ENCODE measurements at regions not wholly inside any gene's neighbourhood (a gene's known extent, or its start where the extent isn't known, plus 50 kb on each side); places are given as distances from the start of the nearest gene placed in this dataset.

DNA sequence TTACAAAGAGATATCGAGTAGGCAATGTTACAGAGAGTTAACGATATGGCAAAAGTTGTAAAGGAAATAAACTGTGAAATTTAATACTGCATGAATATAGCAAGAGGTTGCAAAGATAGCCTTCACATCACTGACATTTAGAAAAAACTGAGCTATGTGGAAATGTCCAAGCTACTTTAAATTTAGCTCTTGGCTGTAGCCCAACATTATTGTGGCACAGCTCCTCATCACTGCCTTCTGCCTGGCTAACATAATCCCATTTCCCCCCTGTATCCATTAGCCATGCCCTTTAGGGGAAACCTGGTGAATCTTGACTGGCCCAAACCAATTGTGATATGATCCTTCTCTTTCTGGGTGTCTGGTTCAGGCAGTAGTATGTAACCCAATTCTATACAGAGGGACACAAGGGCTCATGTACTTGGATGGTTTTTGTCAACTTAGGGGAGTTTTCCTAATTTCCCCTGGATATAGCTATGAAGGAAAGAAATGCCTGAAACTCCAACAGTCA, 115.4 kb downstream of the PFDN4 start:
- no peak for ATAC-seq (ENCODE audit: insufficient read depth, low read depth)
- H3K27ac ChIP-seq (ENCODE audit: low read length): no peak overlapping the region
- H2AFZ ChIP-seq (ENCODE audit: low read depth, low read length): no peak overlapping the region
- no peak for DNase-seq
- H4K20me1 ChIP-seq (ENCODE audit: insufficient read depth, low read length): no peaks in the 10 kb centered on the region
- H3K9me3 ChIP-seq (ENCODE audit: insufficient read depth, low read length, severe bottlenecking): no peaks in the 10 kb centered on the region
- no peak overlapping the region for H3K4me2 ChIP-seq (ENCODE audit: insufficient read depth, low read length)
- TF ChIP-seq EZH2 (IDR thresholded peaks at IDR 0.05; ENCODE audit: borderline replicate concordance, low read depth, low read length, severe bottlenecking): no peak
- TF ChIP-seq, protein P1, sequence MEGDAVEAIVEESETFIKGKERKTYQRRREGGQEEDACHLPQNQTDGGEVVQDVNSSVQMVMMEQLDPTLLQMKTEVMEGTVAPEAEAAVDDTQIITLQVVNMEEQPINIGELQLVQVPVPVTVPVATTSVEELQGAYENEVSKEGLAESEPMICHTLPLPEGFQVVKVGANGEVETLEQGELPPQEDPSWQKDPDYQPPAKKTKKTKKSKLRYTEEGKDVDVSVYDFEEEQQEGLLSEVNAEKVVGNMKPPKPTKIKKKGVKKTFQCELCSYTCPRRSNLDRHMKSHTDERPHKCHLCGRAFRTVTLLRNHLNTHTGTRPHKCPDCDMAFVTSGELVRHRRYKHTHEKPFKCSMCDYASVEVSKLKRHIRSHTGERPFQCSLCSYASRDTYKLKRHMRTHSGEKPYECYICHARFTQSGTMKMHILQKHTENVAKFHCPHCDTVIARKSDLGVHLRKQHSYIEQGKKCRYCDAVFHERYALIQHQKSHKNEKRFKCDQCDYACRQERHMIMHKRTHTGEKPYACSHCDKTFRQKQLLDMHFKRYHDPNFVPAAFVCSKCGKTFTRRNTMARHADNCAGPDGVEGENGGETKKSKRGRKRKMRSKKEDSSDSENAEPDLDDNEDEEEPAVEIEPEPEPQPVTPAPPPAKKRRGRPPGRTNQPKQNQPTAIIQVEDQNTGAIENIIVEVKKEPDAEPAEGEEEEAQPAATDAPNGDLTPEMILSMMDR (IDR thresholded peaks at IDR 0.05; ENCODE audit: borderline replicate concordance, extremely low read depth, low read length, poor library complexity, severe bottlenecking): no peak
- no peaks in the 10 kb centered on the region for H3K36me3 ChIP-seq (ENCODE audit: insufficient read depth, low read length)
- no peaks in the 10 kb centered on the region for H3K4me1 ChIP-seq (ENCODE audit: insufficient read depth, low read length)
- H3K4me3 ChIP-seq (ENCODE audit: low read depth in 1 of 2, low read length in 2 of 2): no peak overlapping the region
- no peaks in the 10 kb centered on the region for H3K79me2 ChIP-seq (ENCODE audit: insufficient read depth, low read length)
- no peak overlapping the region for H3K9ac ChIP-seq (ENCODE audit: low read depth, low read length)
- H3K27me3 ChIP-seq (ENCODE audit: insufficient read depth, low read length, poor library complexity): peaks cover 18% of the 10 kb centered on the region

DNA sequence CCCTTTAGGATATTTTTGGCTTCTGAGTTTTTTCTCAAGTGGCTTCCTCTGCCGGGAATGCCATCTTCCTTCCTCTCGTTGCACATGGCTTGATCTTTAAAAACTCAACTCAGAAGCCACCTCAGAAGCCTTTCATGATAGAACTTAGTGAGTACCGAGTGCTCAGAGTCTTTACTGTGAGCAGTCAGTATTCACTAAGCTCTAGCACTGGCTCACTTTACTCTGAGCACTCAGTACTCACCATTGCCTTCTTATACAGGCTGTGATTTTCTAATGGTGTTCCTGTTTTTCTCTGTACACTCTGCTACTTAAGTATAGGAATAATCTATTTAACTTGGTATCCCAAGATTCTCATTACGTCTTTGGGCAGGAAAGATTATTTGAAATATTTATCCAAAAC, 116.2 kb downstream of the PFDN4 start:
- H3K4me1 ChIP-seq (ENCODE audit: insufficient read depth, low read length): no peaks in the 10 kb centered on the region
- TF ChIP-seq, protein P1 (IDR thresholded peaks at IDR 0.05; ENCODE audit: borderline replicate concordance, extremely low read depth, low read length, poor library complexity, severe bottlenecking): no peak
- no peak for TF ChIP-seq EZH2 (IDR thresholded peaks at IDR 0.05; ENCODE audit: borderline replicate concordance, low read depth, low read length, severe bottlenecking)

DNA sequence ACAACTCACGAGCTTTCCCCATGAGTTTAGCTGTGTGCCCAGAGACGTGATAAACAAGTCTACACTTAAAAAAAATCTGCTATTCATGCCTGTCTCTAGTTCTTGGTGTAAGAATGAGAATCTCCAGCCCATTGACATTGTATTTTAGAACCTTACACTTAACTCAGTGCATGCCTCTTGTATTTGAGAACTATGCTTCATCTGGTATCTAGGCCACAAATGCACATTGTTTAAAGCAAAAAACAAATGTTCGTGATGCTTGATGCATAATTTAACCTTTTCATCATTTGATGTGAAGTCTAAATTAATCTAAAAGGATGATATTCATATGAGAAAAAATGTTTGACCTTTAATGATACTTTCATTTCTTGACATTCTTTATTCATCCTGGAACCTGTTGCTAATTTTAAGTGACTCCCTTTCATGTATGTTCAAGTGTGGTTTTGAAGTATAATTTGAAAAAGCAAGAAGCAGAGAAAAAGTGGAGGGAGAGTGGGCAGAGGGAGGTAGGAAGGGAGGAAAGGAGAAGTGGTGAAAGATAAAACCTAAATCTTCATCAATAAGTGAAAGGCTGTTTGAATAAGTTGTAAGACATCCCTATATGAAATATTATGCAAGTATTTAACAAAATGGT, 116.9 kb downstream of the PFDN4 start:
- DNase-seq (no peak), ATAC-seq (ENCODE audit: insufficient read depth, low read depth) (no peak)
- no peaks in the 10 kb centered on the region for H3K79me2 ChIP-seq (ENCODE audit: insufficient read depth, low read length)
- no peaks in the 10 kb centered on the region for H3K36me3 ChIP-seq (ENCODE audit: insufficient read depth, low read length)
- no peak overlapping the region for H3K4me2 ChIP-seq (ENCODE audit: insufficient read depth, low read length)
- no peak overlapping the region for H3K4me3 ChIP-seq (ENCODE audit: low read depth in 1 of 2, low read length in 2 of 2)
- no peak overlapping the region for H3K27ac ChIP-seq (ENCODE audit: low read length)
- H3K27me3 ChIP-seq (ENCODE audit: insufficient read depth, low read length, poor library complexity): peaks cover 18% of the 10 kb centered on the region
- H3K9me3 ChIP-seq (ENCODE audit: insufficient read depth, low read length, severe bottlenecking): no peaks in the 10 kb centered on the region
- H3K4me1 ChIP-seq (ENCODE audit: insufficient read depth, low read length): no peaks in the 10 kb centered on the region
- TF ChIP-seq, protein P1 (IDR thresholded peaks at IDR 0.05; ENCODE audit: borderline replicate concordance, extremely low read depth, low read length, poor library complexity, severe bottlenecking): no peak
- no peak for TF ChIP-seq EZH2 (IDR thresholded peaks at IDR 0.05; ENCODE audit: borderline replicate concordance, low read depth, low read length, severe bottlenecking)
- H4K20me1 ChIP-seq (ENCODE audit: insufficient read depth, low read length): no peaks in the 10 kb centered on the region
- H3K9ac ChIP-seq (ENCODE audit: low read depth, low read length): no peak overlapping the region
- no peak overlapping the region for H2AFZ ChIP-seq (ENCODE audit: low read depth, low read length)

More for the DNA sequence above, 116.2 kb downstream of the PFDN4 start:
- no peak overlapping the region for H2AFZ ChIP-seq (ENCODE audit: low read depth, low read length)
- H3K27ac ChIP-seq (ENCODE audit: low read length): no peak overlapping the region
- no peak overlapping the region for H3K9ac ChIP-seq (ENCODE audit: low read depth, low read length)
- no peak for ATAC-seq (ENCODE audit: insufficient read depth, low read depth)
- no peaks in the 10 kb centered on the region for H3K79me2 ChIP-seq (ENCODE audit: insufficient read depth, low read length)
- H4K20me1 ChIP-seq (ENCODE audit: insufficient read depth, low read length): no peaks in the 10 kb centered on the region
- H3K27me3 ChIP-seq (ENCODE audit: insufficient read depth, low read length, poor library complexity): peaks cover 18% of the 10 kb centered on the region
- no peaks in the 10 kb centered on the region for H3K36me3 ChIP-seq (ENCODE audit: insufficient read depth, low read length)
- no peaks in the 10 kb centered on the region for H3K9me3 ChIP-seq (ENCODE audit: insufficient read depth, low read length, severe bottlenecking)
- H3K4me3 ChIP-seq (ENCODE audit: low read depth in 1 of 2, low read length in 2 of 2): no peak overlapping the region
- DNase-seq: no peak
- H3K4me2 ChIP-seq (ENCODE audit: insufficient read depth, low read length): no peak overlapping the region

Data from DND-41 (cell line).